ENCODE measurements at regions not wholly inside any gene's neighbourhood (a gene's known extent, or its start where the extent isn't known, plus 50 kb on each side); places are given as distances from the start of the nearest gene placed in this dataset.
"Not testable (repeated sequence)": the region's sequence is repeated elsewhere in the genome, so short reads cannot be mapped to it uniquely, and the experiment has no call there.

GRCh38 chr22:23416169-23416690 is 163.9 kb downstream of the IGLL1 start:
- not testable (repeated sequence) for H3K36me3 ChIP-seq (ENCODE audit: insufficient read depth, low read length); H3K9me3 ChIP-seq (ENCODE audit: low read length); H3K4me1 ChIP-seq (ENCODE audit: insufficient read depth, low read length); H2AFZ ChIP-seq (ENCODE audit: low read depth, low read length); H3K4me3 ChIP-seq (ENCODE audit: low read length)
- peaks cover 13% of the 10 kb centered on the region for H3K27me3 ChIP-seq (ENCODE audit: insufficient read depth, low read length)

DNA sequence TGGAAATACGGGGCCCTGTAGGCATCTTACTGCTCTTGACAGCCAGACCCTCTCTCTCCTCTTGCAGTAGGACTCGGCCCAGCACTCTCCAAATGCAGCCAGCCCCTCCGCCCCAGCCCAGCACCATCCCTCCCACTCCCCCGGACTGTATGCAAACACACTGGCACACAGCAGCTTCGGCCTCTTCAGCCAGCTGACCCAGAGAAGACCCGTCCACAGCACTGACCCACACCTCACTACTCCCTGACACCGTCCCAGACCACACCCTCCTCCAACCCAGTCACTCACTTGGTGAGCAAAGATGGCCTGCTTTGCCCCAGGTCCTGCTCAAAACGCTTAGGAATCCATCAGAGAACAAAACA is 164.6 kb downstream of the IGLL1 start:
- Histone ChIP-seq H2AFZ (ENCODE audit: low read depth, low read length) (no peak overlapping the region), H3K4me1 (ENCODE audit: insufficient read depth, low read length) (no peaks in the 10 kb centered on the region), H3K4me3 (ENCODE audit: low read length) (no peak overlapping the region), H3K36me3 (ENCODE audit: insufficient read depth, low read length) (no peaks in the 10 kb centered on the region), H3K9me3 (ENCODE audit: low read length) (no peaks in the 10 kb centered on the region), H3K27me3 (ENCODE audit: insufficient read depth, low read length) (peaks cover 13% of the 10 kb centered on the region)

GRCh38 chr22:23414727-23415489 is 165.2 kb downstream of the IGLL1 start:
- no peak overlapping the region for H3K4me3 ChIP-seq (ENCODE audit: low read length)
- H3K36me3 ChIP-seq (ENCODE audit: insufficient read depth, low read length), result no peaks in the 10 kb centered on the region
- peaks cover 11% of the 10 kb centered on the region for H3K27me3 ChIP-seq (ENCODE audit: insufficient read depth, low read length)
- H3K9me3 ChIP-seq (ENCODE audit: low read length), result no peaks in the 10 kb centered on the region
- H2AFZ ChIP-seq (ENCODE audit: low read depth, low read length), result no peak overlapping the region
- no peaks in the 10 kb centered on the region for H3K4me1 ChIP-seq (ENCODE audit: insufficient read depth, low read length)

- no peaks in the 10 kb centered on the region for H3K36me3 ChIP-seq (ENCODE audit: insufficient read depth, low read length)
- no peak overlapping the region for H3K4me3 ChIP-seq (ENCODE audit: low read length)
- H2AFZ ChIP-seq (ENCODE audit: low read depth, low read length), result no peak overlapping the region
- peaks cover 5% of the 10 kb centered on the region for H3K27me3 ChIP-seq (ENCODE audit: insufficient read depth, low read length)
- no peaks in the 10 kb centered on the region for H3K9me3 ChIP-seq (ENCODE audit: low read length)
- no peaks in the 10 kb centered on the region for H3K4me1 ChIP-seq (ENCODE audit: insufficient read depth, low read length)
Observed at GRCh38 chr22:23411739-23412138, 168.4 kb downstream of the IGLL1 start.

- Histone ChIP-seq H3K9me3 (ENCODE audit: low read length) (no peaks in the 10 kb centered on the region), H2AFZ (ENCODE audit: low read depth, low read length) (no peak overlapping the region), H3K4me3 (ENCODE audit: low read length) (no peak overlapping the region), H3K36me3 (ENCODE audit: insufficient read depth, low read length) (no peaks in the 10 kb centered on the region), H3K27me3 (ENCODE audit: insufficient read depth, low read length) (peaks cover 3% of the 10 kb centered on the region), H3K4me1 (ENCODE audit: insufficient read depth, low read length) (no peaks in the 10 kb centered on the region)
Observed at GRCh38 chr22:23410411-23410810, 169.7 kb downstream of the IGLL1 start.

GRCh38 chr22:23409976-23410375 is 170.1 kb downstream of the IGLL1 start:
- Histone ChIP-seq H3K4me1 (ENCODE audit: insufficient read depth, low read length) (no peaks in the 10 kb centered on the region), H3K9me3 (ENCODE audit: low read length) (no peaks in the 10 kb centered on the region)

DNA sequence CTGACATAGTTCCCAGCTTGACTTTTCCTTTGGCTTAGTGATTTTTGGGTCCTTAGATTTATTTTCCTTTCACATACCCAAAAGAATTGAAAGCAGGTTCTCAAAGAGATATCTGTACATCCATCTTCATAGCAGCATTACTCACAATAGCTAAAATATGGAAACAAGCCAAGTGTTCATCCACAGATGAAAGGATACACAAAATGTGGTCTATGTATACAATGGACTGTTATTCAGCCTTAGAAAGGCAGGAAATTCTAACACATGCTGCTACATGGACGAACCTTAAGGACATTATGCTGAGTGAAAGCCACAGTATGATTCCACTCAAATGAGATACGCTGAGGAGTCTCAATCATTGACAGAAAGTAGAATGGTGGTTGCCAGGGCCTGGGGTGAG is 171.8 kb downstream of the IGLL1 start:
- H3K4me3 ChIP-seq (ENCODE audit: low read length), result no peak overlapping the region
- no peaks in the 10 kb centered on the region for H3K36me3 ChIP-seq (ENCODE audit: insufficient read depth, low read length)
- no peaks in the 10 kb centered on the region for H3K4me1 ChIP-seq (ENCODE audit: insufficient read depth, low read length)
- H2AFZ ChIP-seq (ENCODE audit: low read depth, low read length), result no peak overlapping the region
- H3K27me3 ChIP-seq (ENCODE audit: insufficient read depth, low read length), result peaks cover 3% of the 10 kb centered on the region
- H3K9me3 ChIP-seq (ENCODE audit: low read length), result no peaks in the 10 kb centered on the region

More at GRCh38 chr22:23409976-23410375, 170.1 kb downstream of the IGLL1 start:
- H2AFZ ChIP-seq (ENCODE audit: low read depth, low read length), result no peak overlapping the region
- no peaks in the 10 kb centered on the region for H3K36me3 ChIP-seq (ENCODE audit: insufficient read depth, low read length)
- peaks cover 3% of the 10 kb centered on the region for H3K27me3 ChIP-seq (ENCODE audit: insufficient read depth, low read length)
- no peak overlapping the region for H3K4me3 ChIP-seq (ENCODE audit: low read length)

DNA sequence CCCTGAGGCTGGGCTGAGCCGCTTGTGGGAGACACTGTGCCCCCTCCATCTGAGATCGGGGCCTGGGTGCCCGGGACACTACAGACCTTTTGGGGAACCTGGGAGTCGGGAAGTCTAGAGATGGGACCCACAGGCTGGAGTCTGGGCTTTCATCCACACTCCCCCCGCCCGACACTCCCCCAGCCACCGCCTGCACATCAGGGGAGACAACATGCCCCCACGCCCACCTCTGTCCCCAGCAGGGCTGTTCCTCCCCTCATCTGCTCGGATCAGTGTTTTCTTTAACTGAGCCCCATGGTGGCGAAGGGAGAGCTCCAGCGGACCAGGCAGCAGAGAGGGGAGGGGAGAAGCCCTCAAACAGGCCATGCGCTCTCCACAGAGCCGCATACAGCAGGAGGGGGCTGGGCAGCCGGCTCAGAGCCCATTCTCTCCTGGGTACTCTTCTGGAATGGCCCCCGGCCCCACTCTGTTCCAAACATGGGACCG is 174.7 kb downstream of the IGLL1 start:
- H3K4me3 ChIP-seq (ENCODE audit: low read length), result no peak overlapping the region
- no peaks in the 10 kb centered on the region for H3K36me3 ChIP-seq (ENCODE audit: insufficient read depth, low read length)
- H3K27me3 ChIP-seq (ENCODE audit: insufficient read depth, low read length), result no peaks in the 10 kb centered on the region
- H3K9me3 ChIP-seq (ENCODE audit: low read length), result no peaks in the 10 kb centered on the region
- H3K4me1 ChIP-seq (ENCODE audit: insufficient read depth, low read length), result no peaks in the 10 kb centered on the region
- H2AFZ ChIP-seq (ENCODE audit: low read depth, low read length), result no peak overlapping the region

DNA sequence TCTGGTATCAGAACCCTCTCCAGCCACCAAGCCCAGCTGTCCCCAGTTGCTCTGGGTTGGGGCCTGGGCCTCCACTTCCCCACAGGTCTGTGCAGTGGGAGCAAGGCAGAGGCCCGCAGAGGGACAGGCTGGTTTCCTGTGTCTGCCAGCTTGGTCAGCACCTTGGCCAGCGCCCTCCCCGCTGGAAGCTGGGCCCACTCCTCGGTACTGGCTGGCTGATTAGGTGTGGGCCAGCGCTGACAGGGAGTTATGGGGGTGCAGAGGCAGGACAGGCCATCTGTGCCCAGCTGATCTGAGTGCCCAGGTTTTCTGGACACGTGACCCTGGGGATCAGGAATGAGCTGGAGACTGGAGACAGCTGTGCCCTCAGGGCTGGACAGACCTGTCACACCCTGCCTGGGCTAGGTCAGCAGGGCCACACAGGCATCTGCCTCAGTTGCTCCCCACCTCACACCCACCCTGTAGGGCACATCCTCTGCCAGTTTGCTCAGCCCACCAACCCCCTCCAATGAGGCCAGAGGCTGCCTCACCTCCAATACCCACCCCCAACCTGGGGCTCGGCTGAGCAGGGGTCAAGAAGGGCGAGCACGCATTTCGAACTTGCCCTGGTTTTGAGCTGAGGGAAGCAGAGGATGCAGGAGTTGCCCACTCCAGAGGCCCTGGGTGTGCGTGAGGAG is 175.3 kb downstream of the IGLL1 start:
- Histone ChIP-seq H3K9me3 (ENCODE audit: low read length) (no peaks in the 10 kb centered on the region), H3K27me3 (ENCODE audit: insufficient read depth, low read length) (no peaks in the 10 kb centered on the region), H3K4me1 (ENCODE audit: insufficient read depth, low read length) (no peaks in the 10 kb centered on the region), H3K4me3 (ENCODE audit: low read length) (no peak overlapping the region), H3K36me3 (ENCODE audit: insufficient read depth, low read length) (no peaks in the 10 kb centered on the region), H2AFZ (ENCODE audit: low read depth, low read length) (no peak overlapping the region)

- no peaks in the 10 kb centered on the region for H3K27me3 ChIP-seq (ENCODE audit: insufficient read depth, low read length)
- H2AFZ ChIP-seq (ENCODE audit: low read depth, low read length), result no peak overlapping the region
- no peak overlapping the region for H3K4me3 ChIP-seq (ENCODE audit: low read length)
- H3K9me3 ChIP-seq (ENCODE audit: low read length), result no peaks in the 10 kb centered on the region
- H3K36me3 ChIP-seq (ENCODE audit: insufficient read depth, low read length), result no peaks in the 10 kb centered on the region
- H3K4me1 ChIP-seq (ENCODE audit: insufficient read depth, low read length), result no peaks in the 10 kb centered on the region
Observed at GRCh38 chr22:23403720-23404688, 176.1 kb downstream of the IGLL1 start.

- Histone ChIP-seq H2AFZ (ENCODE audit: low read depth, low read length) (no peak overlapping the region), H3K4me3 (ENCODE audit: low read length) (no peak overlapping the region), H3K9me3 (ENCODE audit: low read length) (no peaks in the 10 kb centered on the region), H3K4me1 (ENCODE audit: insufficient read depth, low read length) (no peaks in the 10 kb centered on the region), H3K36me3 (ENCODE audit: insufficient read depth, low read length) (no peaks in the 10 kb centered on the region), H3K27me3 (ENCODE audit: insufficient read depth, low read length) (no peaks in the 10 kb centered on the region)
Observed at GRCh38 chr22:23403152-23403719, 176.9 kb downstream of the IGLL1 start.

GRCh38 chr22:23402275-23403151 is 177.6 kb downstream of the IGLL1 start:
- Histone ChIP-seq H3K27me3 (ENCODE audit: insufficient read depth, low read length) (no peaks in the 10 kb centered on the region), H2AFZ (ENCODE audit: low read depth, low read length) (no peak overlapping the region), H3K36me3 (ENCODE audit: insufficient read depth, low read length) (no peaks in the 10 kb centered on the region), H3K9me3 (ENCODE audit: low read length) (no peaks in the 10 kb centered on the region), H3K4me3 (ENCODE audit: low read length) (no peak overlapping the region), H3K4me1 (ENCODE audit: insufficient read depth, low read length) (no peaks in the 10 kb centered on the region)

Data from neuron (in vitro differentiated cells).